GM21360 (cell line): ENCODE measurements at regions not wholly inside any gene's neighbourhood (a gene's known extent, or its start where the extent isn't known, plus 50 kb on each side); places are given as distances from the start of the nearest gene placed in this dataset.

ENCODE experiments used
- ATAC-seq: cut with Tn5 transposase; IDR thresholded peaks from one replicate; pipeline ENCODE4 v1.9.1; 2021; ENCODE audit warnings: mild to moderate bottlenecking, moderate library complexity; ENCODE audit not compliant: unreplicated experiment

DNA sequence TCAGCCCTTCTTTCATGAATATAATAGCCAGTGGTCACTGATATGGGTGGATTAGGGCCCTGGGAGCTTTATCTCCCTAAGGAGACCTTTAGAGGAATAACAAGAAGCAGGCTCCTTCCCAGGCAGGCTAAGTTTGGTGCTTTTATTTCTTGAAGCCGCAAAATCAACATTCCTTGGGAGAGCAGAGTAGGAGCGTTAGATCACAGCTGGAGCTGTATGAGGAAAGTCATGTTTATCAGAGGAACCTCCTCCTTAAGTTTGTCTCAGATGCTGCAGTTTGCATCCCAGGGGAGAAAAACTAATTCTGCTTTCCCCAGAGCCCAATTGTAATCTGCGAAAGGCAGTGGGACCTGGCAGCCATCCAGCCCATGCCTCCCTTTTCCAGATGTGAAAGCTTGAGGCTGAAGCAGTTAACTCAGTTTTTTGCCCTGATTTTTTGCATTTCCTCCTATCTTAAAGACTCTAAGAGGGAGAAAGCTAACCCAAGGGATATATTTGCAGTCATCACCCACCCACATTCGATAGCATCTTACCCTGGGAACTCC lies 186.0 kb upstream of the FRMPD4 start:
- no peak for ATAC-seq

DNA sequence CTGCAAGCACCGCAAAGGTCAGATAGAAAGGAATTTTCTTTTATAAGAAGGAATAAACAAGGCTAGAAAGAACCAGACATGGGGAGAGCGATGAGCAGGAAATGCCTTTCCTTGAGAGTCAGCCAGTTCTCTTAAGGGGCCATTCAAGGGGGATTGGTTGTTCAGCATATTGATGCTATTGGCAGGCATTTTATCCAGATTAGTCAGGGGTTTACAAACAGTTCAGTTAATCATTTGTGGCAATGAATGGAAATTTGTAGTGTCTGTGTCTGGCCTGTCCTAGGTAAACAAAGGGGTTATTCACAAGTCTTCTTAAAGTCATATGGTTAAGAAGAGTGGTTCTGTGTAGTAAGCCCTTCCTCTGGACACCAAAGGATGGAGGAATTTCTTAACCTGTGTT lies 184.7 kb upstream of the FRMPD4 start:
- ATAC-seq, result no peak

DNA sequence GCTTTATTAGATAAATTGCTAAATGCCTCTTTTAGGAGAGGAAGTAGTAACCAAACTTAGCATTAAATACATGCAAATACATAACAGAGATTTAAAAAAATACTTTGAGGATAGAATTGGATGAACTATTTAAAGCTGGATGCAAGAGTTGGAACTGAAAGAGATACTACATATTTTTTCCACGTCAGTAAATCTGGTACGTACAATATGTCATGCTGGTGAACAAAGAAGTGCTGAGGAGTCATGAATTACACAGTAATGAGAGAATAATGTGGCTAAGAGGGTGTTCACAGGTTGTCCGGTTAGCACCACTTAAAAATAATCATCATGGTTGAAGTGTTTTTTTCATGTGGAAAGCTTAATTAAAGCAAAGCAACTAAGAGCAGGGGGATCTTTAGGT lies 184.1 kb upstream of the FRMPD4 start:
- ATAC-seq, result no peak

DNA sequence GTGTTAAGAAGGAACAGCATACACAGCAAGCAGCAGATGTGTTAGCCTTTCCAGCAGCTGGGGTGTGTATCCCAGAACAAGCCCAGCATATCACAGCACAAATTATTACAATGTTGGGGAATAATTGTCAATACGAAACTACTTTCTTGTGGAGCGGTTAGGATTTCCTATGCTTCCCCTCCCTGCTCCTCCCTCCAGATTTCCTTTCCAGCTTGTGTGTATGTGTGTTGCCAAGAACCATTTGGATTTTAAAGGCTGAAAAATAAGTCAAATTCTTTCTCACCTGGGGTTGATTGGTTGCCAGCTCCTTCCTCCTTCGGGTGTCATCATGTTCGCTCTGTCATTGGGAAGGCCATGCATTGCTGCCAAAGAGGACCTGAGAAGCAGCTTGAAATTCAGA lies 178.2 kb upstream of the FRMPD4 start:
- no peak for ATAC-seq

DNA sequence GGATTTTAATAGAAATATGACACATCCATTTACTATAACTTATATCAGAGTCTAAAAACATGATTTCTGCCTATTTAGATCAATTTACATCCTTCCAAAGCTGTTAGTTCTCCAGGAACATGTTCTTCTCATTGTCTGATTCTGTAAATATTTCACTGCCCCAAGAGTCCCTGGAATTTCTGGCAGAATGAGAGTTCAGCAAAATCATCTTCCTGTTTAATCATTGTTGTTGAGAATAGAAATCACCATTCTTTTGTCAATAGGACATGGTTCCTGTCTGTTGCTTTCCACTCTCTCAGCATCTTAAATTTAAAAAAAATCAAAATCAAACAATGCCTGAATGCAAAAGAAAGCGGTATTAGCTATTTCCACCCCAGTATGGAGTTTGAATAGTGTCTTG lies 172.8 kb upstream of the FRMPD4 start:
- ATAC-seq, result no peak

DNA sequence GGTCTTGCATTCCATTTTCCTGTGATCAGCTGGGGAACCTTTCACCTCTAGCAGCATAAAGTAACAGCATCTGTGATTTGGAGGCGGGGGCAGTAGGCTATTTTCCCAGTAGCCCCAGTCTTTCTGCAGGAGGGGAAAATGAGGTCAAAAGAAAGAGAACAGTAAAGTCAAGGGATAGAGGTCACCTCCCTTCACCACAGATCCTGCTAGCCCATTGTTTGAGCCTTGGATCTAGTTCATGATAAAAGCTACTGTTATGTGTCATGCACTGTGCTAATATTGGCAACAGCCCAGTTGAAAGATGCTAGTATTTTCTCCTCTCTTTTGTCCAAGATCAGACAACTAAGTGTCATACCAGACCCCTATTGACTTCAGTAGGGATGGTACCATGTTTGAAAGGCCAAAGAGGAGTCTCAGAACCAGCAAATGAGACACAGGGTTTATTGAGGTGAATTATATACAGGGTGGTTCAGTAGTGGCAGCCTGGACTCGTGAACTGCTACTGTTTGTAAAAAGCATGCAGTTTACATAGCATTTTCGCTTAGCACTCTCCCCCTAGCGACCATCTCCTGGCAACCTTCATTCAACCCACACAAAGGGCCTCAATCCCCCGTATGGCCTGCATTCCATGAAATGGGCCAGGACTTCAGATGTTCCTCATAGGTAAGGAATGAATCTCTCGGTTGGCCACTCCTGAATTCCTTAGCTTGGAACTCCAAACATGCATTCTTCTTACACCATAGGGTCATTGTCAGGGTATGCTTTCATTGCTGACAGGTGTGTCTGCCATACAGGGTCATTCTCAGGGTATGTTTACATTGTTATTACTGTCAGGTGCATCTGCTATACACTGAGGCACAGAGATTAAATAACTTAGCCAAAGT lies 170.0 kb upstream of the FRMPD4 start:
- no peak for ATAC-seq

DNA sequence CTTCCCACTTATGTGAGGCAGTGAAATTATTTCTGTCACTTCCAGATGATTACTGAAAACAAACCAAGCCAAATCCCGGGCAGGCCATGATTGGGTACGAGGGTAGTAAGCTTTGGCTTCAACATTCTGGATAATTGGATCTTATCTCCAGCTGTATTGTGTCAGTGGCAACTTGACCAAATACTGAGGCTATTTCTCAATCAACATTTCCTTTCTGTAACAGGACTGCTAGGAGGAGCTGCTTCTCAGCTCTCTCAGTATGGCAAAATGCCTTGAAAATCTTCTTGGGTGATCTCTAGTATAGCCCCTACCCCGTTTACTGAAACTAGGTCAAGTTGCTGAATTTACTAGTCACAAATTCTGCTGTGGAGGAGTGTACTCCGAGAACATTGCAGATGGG lies 169.3 kb upstream of the FRMPD4 start:
- ATAC-seq, result no peak

DNA sequence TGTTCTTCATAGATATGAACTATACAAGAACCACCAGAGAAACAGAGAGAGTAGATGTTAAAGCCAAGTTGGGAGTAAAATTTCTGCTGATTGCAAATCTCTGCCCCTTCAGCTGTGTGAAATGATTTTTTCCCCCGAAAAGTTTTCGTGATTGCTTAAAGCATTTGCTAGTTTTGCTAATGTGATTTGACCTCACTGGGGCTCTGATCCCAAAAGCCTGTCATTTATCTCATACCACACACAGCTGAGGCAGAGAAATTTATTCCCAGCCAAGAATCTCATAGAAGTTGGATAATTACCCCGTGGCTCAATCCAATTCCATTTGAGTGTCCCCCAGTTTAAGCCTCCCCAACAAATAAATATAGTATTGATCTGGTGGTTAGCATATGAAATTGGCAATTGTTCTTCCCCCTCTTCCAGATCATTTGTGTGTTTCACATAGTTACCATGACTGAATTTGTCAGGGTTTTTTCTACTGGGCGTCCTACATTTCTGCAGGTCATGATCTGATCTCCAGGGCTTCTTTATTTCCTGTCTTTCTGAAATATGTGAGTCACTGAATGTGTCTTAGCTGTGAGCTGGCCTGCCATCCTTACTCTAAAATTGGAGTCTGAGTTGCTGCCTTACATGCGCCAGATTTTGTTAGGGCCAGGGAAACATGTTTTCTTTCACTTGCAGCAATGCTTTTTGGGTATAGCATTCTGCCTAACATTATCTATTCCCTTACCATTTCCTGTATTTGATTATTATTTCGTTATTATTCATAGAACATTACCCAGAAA lies 167.5 kb upstream of the FRMPD4 start:
- ATAC-seq, result no peak

DNA sequence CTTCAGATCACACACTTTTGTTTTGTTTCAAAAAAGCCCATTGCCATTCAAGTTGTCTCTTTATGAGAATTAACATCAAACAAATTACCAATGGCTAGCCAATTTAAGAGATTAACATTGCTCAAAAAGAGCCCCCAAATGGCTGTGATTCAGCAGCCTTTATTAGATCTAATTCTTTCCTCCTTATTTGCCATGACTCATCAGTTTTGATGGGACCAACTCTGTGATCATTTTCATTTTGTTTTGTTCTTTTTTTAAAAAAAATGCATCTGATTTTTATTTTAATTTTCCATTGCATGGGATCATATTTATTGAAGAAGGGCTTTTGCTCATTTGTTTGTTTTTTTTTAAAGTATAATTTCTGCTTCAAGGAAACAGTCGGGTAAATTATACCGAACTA lies 161.6 kb upstream of the FRMPD4 start:
- ATAC-seq, result no peak

DNA sequence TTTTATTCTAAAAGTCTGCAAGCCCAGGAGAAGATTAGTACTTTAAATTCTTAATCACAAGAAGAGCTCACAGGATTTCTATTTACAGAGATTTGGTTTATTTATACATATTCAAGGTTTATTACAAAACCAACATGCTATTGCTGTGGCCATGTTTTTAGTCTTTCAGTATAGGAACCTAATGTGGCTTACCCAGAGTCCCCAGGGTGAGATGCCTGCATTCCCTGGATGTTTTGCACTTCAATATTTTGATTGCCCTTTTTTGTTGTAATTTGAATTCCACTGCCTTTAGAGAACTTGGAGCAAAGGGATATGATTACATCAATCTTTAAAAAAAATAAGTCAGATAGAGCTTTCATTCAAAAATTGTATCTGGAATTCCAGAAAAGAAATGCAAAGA lies 146.0 kb upstream of the FRMPD4 start:
- no peak for ATAC-seq

DNA sequence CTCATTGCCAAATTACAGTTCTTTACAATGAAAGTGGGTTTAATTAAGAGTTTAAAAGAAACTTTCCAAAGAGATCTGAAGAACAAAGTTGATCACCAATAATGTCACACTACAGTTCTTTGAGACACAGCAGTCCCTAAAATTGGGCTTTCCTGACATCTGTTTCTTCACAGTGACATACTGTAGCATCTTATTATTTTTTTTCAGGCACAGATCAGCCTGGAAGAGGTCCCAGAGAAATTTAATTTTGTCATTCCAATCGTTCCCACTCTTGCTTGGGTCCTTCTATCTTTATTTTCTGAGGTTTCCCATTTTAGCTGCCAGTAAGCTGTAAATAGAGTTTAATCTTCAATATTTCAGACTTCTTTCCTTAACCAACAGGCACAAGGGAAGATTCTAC lies 143.1 kb upstream of the FRMPD4 start:
- no peak for ATAC-seq

DNA sequence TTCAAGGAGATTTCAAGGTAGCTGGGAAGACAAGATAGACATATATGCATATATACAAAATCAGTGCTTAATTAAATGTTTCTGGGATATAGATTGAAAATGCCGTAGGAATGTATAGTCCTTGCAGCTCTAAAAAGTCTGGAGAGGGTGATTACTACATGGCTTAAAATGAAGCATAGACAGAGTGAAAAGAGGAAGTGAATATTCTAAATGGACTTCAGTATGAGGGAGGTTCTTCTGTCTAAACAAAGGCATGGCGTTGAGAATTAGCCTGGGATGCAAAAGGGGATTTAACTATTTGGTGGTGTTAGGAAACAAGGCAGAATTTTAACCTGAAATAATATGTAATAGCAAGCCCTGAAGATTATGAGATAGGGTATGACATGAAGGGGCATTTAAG lies 141.5 kb upstream of the FRMPD4 start:
- no peak for ATAC-seq

DNA sequence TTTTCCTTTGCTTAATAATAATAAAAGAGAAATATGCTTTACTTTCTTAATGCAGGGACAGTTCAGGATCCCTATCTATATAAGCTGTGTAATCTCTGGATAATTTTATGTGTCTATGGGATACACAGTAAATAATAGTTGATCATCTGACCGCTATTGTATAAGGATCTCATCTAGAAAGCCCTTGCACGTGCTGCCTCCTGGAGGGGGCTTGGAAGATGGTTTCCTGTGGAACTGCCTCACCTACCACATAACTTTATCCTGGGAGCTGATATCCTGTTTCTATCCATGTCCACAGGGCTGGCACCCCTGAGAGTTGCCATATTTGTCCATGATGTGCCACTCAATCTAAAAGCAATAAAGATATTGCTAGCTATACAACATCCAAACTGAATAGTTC lies 139.3 kb upstream of the FRMPD4 start:
- ATAC-seq, result no peak

DNA sequence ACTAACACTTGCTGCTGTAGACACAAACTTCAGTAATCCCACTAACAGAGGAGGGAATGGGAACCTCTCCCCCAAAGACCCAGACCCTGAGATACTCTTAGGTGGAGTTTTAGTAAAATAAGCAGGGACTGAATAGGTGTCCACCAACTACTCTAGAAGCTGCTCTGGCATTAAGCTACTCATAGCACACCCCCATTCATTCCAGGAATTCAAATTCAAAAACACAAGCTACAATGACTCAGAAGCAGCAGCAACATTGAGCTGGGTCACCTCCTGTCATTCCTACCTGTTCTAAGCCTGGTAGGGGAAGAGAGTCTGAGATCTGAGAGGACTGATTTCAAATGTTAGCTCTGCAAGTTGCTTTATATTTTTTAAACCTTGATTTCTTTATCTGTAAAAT lies 135.4 kb upstream of the FRMPD4 start:
- ATAC-seq, result no peak

DNA sequence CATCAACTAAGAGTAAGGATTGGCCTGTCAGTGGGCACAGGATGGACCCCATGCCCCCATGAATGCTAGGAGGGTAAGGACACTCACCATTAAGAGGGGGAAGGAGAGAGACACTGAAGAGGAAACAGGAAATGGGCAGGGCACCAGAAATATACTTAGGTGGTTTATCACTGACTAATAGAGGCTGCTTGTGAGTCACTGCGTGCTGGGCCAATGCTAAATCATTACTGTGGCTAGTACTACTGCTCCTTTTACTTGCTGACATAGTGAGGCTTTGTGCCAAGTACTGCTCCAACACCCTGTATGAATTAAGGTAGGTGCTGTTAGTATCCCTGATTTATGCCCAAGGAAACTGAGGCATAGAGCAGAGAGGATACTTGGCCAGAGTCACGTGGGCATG lies 130.4 kb upstream of the FRMPD4 start:
- no peak for ATAC-seq

DNA sequence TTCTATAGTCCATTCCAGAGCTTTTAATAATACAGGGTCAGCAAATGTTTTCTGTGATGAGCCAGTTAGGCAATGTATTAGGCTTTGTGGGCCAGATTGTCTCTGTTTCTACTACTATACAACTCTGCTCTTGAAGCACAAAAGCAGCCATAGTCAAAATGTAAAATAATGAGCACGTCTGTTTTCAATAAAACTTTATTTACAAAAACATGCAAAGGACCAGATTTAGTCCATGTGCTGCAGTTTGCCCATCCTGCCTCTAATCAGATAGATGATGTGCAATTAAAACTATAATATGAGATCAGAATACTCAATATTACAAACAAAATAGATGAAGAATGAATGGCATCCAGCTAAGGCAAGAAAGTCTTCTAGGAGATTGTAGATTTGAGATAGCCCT lies 127.8 kb upstream of the FRMPD4 start:
- no peak for ATAC-seq

DNA sequence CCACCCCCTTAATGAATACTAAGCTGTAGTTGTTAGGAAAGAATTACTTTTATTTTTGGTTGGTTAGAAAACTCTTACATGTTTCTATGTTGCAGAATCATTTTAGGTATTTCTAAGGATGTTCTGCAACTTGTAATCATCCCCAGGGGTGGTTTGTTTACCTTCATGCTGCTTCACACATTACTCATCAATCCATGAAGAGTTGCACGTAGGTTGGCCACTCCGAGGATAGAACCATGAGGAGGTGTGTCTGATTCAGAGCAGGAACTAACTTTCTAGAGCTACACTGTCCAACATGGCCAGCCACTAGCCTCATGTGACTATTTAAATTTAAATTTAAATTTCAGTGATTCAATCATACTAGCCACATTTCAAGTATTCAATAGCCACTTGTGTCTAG lies 127.2 kb upstream of the FRMPD4 start:
- no peak for ATAC-seq

DNA sequence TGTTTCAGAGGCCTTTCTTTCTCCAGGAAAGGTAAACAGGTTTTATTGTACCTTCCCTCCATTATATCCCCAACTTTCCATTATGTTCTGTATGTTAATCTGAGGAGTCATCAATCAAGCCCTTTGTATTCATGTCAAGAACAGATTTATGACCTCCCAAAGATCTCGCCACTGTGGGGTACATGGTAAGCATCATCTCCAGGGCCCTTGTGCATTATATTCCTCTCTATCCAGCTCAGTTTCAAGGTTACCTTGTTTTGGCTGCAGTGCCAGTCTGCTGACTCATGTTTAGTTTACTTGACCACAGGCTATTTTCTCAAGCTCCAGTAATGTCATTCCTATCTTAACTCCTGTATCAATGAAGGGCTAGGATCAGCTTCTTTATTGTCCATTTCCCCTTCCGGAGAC lies 125.1 kb upstream of the FRMPD4 start:
- ATAC-seq, result no peak

DNA sequence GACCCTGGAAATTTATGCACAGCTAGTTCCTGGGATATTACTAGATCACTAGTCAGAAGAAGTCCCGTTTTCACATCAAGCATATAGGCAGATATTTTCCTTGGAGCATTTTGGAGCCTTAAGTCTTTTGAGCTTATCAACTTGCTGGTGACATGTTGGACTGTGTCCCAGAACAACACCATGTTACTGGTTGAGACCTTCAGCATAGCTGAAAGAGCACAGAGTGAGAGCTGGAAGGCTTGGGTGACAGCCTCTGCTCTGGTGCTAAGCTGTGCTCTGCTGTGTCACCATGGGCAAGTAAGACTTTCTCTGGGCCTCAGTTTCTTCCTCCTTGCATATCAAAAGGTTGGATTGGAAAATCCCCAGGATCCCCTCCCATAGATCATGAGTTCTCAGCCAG lies 116.6 kb upstream of the FRMPD4 start:
- no peak for ATAC-seq

DNA sequence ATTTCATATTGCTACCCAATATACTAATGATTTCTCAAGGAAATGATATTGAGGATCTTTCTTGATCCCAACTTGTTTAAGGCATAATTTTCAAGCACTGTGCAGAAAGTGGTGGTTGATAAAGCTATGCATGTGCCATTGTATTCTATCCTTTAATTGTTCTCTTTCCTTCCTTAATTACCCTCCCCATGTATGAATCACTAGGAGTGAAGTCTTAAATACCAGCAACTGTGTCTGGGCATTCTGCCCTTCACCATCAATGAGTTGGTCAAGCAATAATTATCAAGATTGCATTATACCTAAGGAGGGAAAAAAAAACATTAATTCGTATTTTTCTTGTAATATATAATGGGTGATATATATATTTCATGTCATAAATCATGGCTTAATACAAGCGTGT lies 111.8 kb upstream of the FRMPD4 start:
- ATAC-seq, result no peak

DNA sequence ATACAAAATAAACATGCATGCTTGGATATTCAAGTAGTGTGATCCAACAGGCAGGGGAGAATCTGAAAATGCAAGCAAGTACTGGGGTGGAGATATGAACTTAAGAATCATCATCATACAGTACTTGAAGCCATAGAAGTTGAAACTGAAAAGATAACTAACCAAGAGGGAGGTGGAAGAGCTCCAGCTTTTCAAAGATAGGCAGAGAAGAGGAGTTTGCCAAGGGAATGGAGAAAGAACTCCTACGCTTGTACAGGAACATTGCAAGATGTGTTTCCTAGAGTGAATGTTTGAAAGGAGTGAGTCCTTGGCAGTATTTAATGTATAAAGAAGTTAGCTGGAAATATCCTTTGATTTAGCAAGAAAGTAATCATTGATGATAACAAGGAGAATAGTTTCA lies 106.2 kb upstream of the FRMPD4 start:
- no peak for ATAC-seq

DNA sequence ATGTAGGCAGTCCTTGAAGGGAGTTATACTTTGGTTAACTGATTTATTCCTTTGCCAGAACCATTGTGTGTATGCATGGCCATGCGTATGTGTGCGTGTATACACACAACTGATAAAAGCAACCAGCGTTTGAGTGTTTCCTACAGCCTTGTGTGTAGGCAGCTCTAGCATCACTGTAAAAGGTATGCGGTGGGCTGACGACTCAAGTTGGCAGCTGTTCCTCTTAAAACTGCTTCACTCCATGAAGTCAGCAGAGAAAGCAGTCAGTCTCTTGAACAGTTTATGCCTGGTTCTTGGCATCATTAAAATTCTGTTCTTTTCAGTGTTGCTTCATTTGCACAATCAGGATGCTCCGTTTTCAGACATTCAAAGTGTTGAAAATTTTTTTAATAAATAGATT lies 103.5 kb upstream of the FRMPD4 start:
- no peak for ATAC-seq
